NCI-H524 (cell line): ENCODE measurements at regions not wholly inside any gene's neighbourhood (a gene's known extent, or its start where the extent isn't known, plus 50 kb on each side); places are given as distances from the start of the nearest gene placed in this dataset.
"Not testable (repeated sequence)": the region's sequence is repeated elsewhere in the genome, so short reads cannot be mapped to it uniquely, and the experiment has no call there.

Experiments used
- DNase-seq, 2 experiments: peaks; one replicate each; lab custom pipeline; 2025; lab: John Stamatoyannopoulos, UW

- DNase-seq, result no peak
Measured at GRCh38 chr6:81562169-81562568, 190.3 kb downstream of the TENT5A start.

GRCh38 chr6:81561731-81562130 is 190.8 kb downstream of the TENT5A start:
- no peak for DNase-seq

- DNase-seq, result no peak
Measured at GRCh38 chr6:81561071-81561564, 191.4 kb downstream of the TENT5A start.

GRCh38 chr6:81557811-81558210 is 194.7 kb downstream of the TENT5A start:
- DNase-seq, result no peak

GRCh38 chr6:81556551-81556950 is 195.9 kb downstream of the TENT5A start:
- DNase-seq, result no peak

- no peak for DNase-seq
Measured at GRCh38 chr6:81553216-81553615, 199.3 kb downstream of the TENT5A start.

GRCh38 chr6:81552644-81553043 is 199.8 kb downstream of the TENT5A start:
- no peak for DNase-seq

GRCh38 chr6:81547149-81547548 is 205.3 kb downstream of the TENT5A start:
- DNase-seq, result no peak

GRCh38 chr6:81534934-81535465 is 217.5 kb downstream of the TENT5A start:
- DNase-seq, result peak; percentile 13 to 69

GRCh38 chr6:81531869-81532561 is 220.5 kb downstream of the TENT5A start:
- no peak for DNase-seq

GRCh38 chr6:81517455-81517854 is 235.0 kb downstream of the TENT5A start:
- DNase-seq, result no peak

- no peak for DNase-seq
Measured at GRCh38 chr6:81515562-81516453, 236.7 kb downstream of the TENT5A start.

GRCh38 chr6:81514195-81514594 is 238.3 kb downstream of the TENT5A start:
- DNase-seq, result not testable (repeated sequence)

GRCh38 chr6:81511423-81511822 is 241.1 kb downstream of the TENT5A start:
- DNase-seq, result no peak

- DNase-seq, result no peak
Measured at GRCh38 chr6:81495999-81496398, 256.5 kb downstream of the TENT5A start.

- DNase-seq, result no peak
Measured at GRCh38 chr6:81491454-81492101, 260.9 kb downstream of the TENT5A start.

- peak in 1 of 2 experiments; percentile 38 for DNase-seq
Measured at GRCh38 chr6:81487489-81487888, 265.0 kb downstream of the TENT5A start.

- DNase-seq, result no peak
Measured at GRCh38 chr6:81486234-81486633, 266.2 kb downstream of the TENT5A start.

- DNase-seq, result peak in 1 of 2 experiments; percentile 14
Measured at GRCh38 chr6:81485395-81485794, 267.1 kb downstream of the TENT5A start.

- DNase-seq, result no peak
Measured at GRCh38 chr6:81484251-81484650, 268.2 kb downstream of the TENT5A start.

GRCh38 chr6:81480139-81480538 is 272.3 kb downstream of the TENT5A start:
- DNase-seq, result no peak

GRCh38 chr6:81476881-81477280 is 275.6 kb downstream of the TENT5A start:
- DNase-seq, result no peak
